Thyroid gland (tissue), 4 donors: ENCODE measurements at regions not wholly inside any gene's neighbourhood (a gene's known extent, or its start where the extent isn't known, plus 50 kb on each side); places are given as distances from the start of the nearest gene placed in this dataset.

ENCODE experiments used
- CTCF ChIP-seq, 6 experiments: fragments of 200-600 bp in 3 of 6; fragments of 450-650 bp in 3 of 6; sonication (generic) in 3 of 6; IDR thresholded peaks; one replicate each; pipeline ENCODE4 v1.5.1; 2016 to 2019; ENCODE audit warnings: antibody characterized with exemption in 6 of 6, mild to moderate bottlenecking in 2 of 6, inconsistent platforms in 1 of 6, moderate library complexity in 1 of 6
- POLR2A ChIP-seq, 2 donors: fragments of 450-650 bp; IDR thresholded peaks; one replicate each; pipeline ENCODE4 v1.6.1; 2017; ENCODE audit warnings: antibody characterized with exemption in 2 of 2, mild to moderate bottlenecking in 2 of 2, moderate library complexity in 1 of 2

DNA sequence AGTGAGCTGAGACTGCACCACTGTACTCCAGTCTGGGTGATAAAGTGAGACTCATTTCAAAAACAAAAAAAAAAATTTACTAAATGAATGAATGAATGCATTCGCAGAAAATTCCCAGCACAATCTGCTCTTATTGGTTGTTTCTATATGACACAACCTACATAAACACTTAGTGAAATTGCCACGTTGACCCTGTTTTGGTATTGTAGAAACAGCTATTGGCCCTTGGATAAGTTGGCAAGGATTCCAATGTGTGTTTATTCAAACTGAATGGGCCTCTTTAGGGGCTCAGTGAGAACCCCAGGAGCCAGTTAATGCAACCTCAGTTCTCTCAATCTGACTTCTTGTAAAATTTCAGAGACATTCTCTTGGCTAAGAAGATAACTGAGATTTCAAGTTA, 66.0 kb downstream of the HHEX start:
- TF ChIP-seq CTCF (IDR thresholded peaks at IDR 0.05) (no peak), POLR2A (IDR thresholded peaks at IDR 0.05) (no peak)
